Endothelial cell of umbilical vein (primary cell): ENCODE measurements at regions not wholly inside any gene's neighbourhood (a gene's known extent, or its start where the extent isn't known, plus 50 kb on each side); places are given as distances from the start of the nearest gene placed in this dataset.

Experiments used
- BruUV-seq: library from RNA; stranded (reverse); fragments of 400-500 nt; replicated peaks from 2 replicates; lab custom pipeline; 2021; lab: Mats Ljungman, UMichigan
- CTCF ChIA-PET: fragments of 300-600, 350-600 bp; sonication (Branson Sonifier 250); formaldehyde crosslinking; loops from one replicate; lab custom pipeline; 2021; ENCODE audit warnings: antibody characterized with exemption, inconsistent platforms; lab: Charles Lee
- POLR2A ChIA-PET: fragments of 300-600, 350-600 bp; sonication (Branson Sonifier 250); formaldehyde crosslinking; loops from one replicate; lab custom pipeline; 2021; ENCODE audit warnings: antibody characterized with exemption, inconsistent platforms; lab: Charles Lee
- DNase-seq: peaks from one replicate; pipeline ENCODE4 v3.0.0-alpha.2; 2011; ENCODE audit warnings: low read depth, low spot score
- FAIRE-seq: peaks from 2 replicates; lab custom pipeline; 2011; peaks lifted over from hg19 to GRCh38; lab: Jason Lieb, UNC
- H2AFZ ChIP-seq: 2 replicates; pipeline ENCODE4 v1.6.0; 2012; ENCODE audit warnings: low read depth, low read length, control low read depth, inconsistent platforms
- H3K27ac ChIP-seq: 2 replicates; pipeline ENCODE4 v1.5.1; 2011; ENCODE audit warnings: low read depth, mild to moderate bottlenecking, control low read depth, low read length, moderate library complexity; ENCODE audit not compliant: insufficient read depth
- H3K27me3 ChIP-seq, 2 experiments: 2 replicates each; pipeline versions ENCODE4 v1.6.0 to v1.6.1; 2011; ENCODE audit warnings: low read length in 2 of 2, mixed read lengths in 1 of 2; ENCODE audit not compliant: control insufficient read depth in 2 of 2, insufficient read depth in 2 of 2
- H3K36me3 ChIP-seq, 2 experiments: 2 replicates in 1 of 2; 3 replicates in 1 of 2; pipeline ENCODE4 v1.5.1; 2011; ENCODE audit warnings: low read length in 2 of 2, mild to moderate bottlenecking in 1 of 2, moderate library complexity in 1 of 2; ENCODE audit not compliant: control insufficient read depth in 2 of 2, insufficient read depth in 2 of 2; ENCODE audit errors: extremely low read depth in 1 of 2
- H3K4me1 ChIP-seq: 3 replicates; pipeline ENCODE4 v1.5.1; 2011; ENCODE audit warnings: mild to moderate bottlenecking, low read length; ENCODE audit not compliant: control insufficient read depth, insufficient read depth; ENCODE audit errors: extremely low read depth
- H3K4me2 ChIP-seq: 2 replicates; pipeline ENCODE4 v1.6.1; 2011; ENCODE audit warnings: low read length, control low read depth, mixed read lengths; ENCODE audit not compliant: insufficient read depth
- H3K4me3 ChIP-seq, 3 experiments: fragments of 200-600 bp in 1 of 3; sonication (generic), shearing (Covaris generic) in 1 of 3; replicated peaks in 1 of 3; 2 replicates each; pipeline ENCODE4 v1.5.1; 2011 to 2016; ENCODE audit warnings: control low read depth in 3 of 3, low read length in 3 of 3, mild to moderate bottlenecking in 2 of 3, inconsistent platforms in 1 of 3, low read depth in 1 of 3, moderate library complexity in 1 of 3; ENCODE audit not compliant: insufficient read depth in 1 of 3
- H3K79me2 ChIP-seq: 2 replicates; pipeline ENCODE4 v1.6.0; 2012; ENCODE audit warnings: low read length, inconsistent platforms; ENCODE audit not compliant: control insufficient read depth, insufficient read depth
- H3K9ac ChIP-seq: replicated peaks from 2 replicates; pipeline ENCODE3; 2011; ENCODE audit warnings: low read length, control low read depth; ENCODE audit not compliant: insufficient read depth; ENCODE audit errors: extremely low read depth
- H3K9me1 ChIP-seq: replicated peaks from 3 replicates; pipeline ENCODE4 v1.6.0; 2011; ENCODE audit warnings: mild to moderate bottlenecking, low read length; ENCODE audit not compliant: control insufficient read depth, insufficient read depth; ENCODE audit errors: extremely low read depth
- H3K9me3 ChIP-seq: replicated peaks from 2 replicates; pipeline ENCODE4 v1.5.1; 2012; ENCODE audit warnings: low read length, inconsistent platforms; ENCODE audit not compliant: control insufficient read depth, insufficient read depth
- H4K20me1 ChIP-seq: replicated peaks from 2 replicates; pipeline ENCODE3; 2011; ENCODE audit warnings: mild to moderate bottlenecking, low read length; ENCODE audit not compliant: control insufficient read depth, insufficient read depth; ENCODE audit errors: extremely low read depth
- CTCF ChIP-seq, 2 donors: IDR thresholded peaks; 1 replicate in 1 of 2; 2 replicates in 1 of 2; pipeline ENCODE4 v1.5.1; 2011; ENCODE audit warnings: low read length in 2 of 2, mild to moderate bottlenecking in 2 of 2, moderate library complexity in 2 of 2, control low read depth in 1 of 2, inconsistent platforms in 1 of 2, low read depth in 1 of 2; ENCODE audit not compliant: insufficient read depth in 1 of 2; ENCODE audit errors: extremely low read depth in 1 of 2
- EZH2 ChIP-seq: IDR thresholded peaks from 2 replicates; pipeline ENCODE4 v1.6.1; 2012; ENCODE audit warnings: borderline replicate concordance, low read depth, mild to moderate bottlenecking, moderate library complexity, low read length, inconsistent platforms; ENCODE audit not compliant: severe bottlenecking
- FOS ChIP-seq: IDR thresholded peaks from 2 replicates; pipeline ENCODE4 v1.6.1; 2011; ENCODE audit warnings: mild to moderate bottlenecking, low read length, moderate library complexity, borderline replicate concordance; ENCODE audit not compliant: insufficient read depth
- GATA2 ChIP-seq: IDR thresholded peaks from 2 replicates; pipeline ENCODE4 v1.7.0; 2011; ENCODE audit warnings: low read depth, mild to moderate bottlenecking, moderate library complexity, mixed read lengths, low read length; ENCODE audit not compliant: insufficient read length, insufficient read depth
- JUN ChIP-seq: IDR thresholded peaks from 2 replicates; pipeline ENCODE4 v1.6.1; 2011; ENCODE audit warnings: borderline replicate concordance, low read depth; ENCODE audit not compliant: insufficient read length, insufficient read depth
- MAX ChIP-seq: IDR thresholded peaks from 2 replicates; pipeline ENCODE4 v1.6.1; 2011; ENCODE audit not compliant: insufficient read depth, insufficient read length
- MYC ChIP-seq: IDR thresholded peaks from one replicate; pipeline ENCODE4 v1.6.1; 2011; ENCODE audit warnings: mild to moderate bottlenecking, low read depth, low read length
- POLR2A ChIP-seq: IDR thresholded peaks from 2 replicates; pipeline ENCODE4 v1.6.1; 2012; ENCODE audit warnings: low read depth, mild to moderate bottlenecking, control low read depth, low read length
- POLR2AphosphoS5 ChIP-seq: IDR thresholded peaks from 2 replicates; pipeline ENCODE4 v1.6.1; 2012; ENCODE audit warnings: low read depth, mild to moderate bottlenecking, control low read depth, low read length, moderate library complexity; ENCODE audit not compliant: insufficient read depth
- dilution Hi-C: fragments of 300-500 bp; cut with MboI; formaldehyde crosslinking; loops from one replicate; pipeline ENCODE4 v1.15.0; 2019; ENCODE audit warnings: low sequenced_read_pairs; ENCODE audit not compliant: extremely low pct_ligation_motif_present
- intact Hi-C: fragments of 100-400 bp; cut with micrococcal nuclease; formaldehyde crosslinking; loops from one replicate; pipeline ENCODE4 v1.10.0; 2022

GRCh38 chr2:180374502-180375281, 367.6 kb upstream of the CWC22 start:
- no peaks in the 10 kb centered on the region for H3K4me1 ChIP-seq
- intact Hi-C loops (no loop called here), dilution Hi-C loops (no loop called here)
- ChIA-PET POLR2A (no interaction called here), CTCF (interaction anchor here (0.5 to 1.0 kb wide), 2 partner anchors 8 to 143 kb away, joined by 3 read pairs; no protein-coding TSS in a partner anchor)
- no peak for FAIRE-seq
- no peak overlapping the region for H3K4me3 ChIP-seq
- no peak overlapping the region for H3K9ac ChIP-seq
- H3K36me3 ChIP-seq = no peaks in the 10 kb centered on the region
- no peak overlapping the region for H3K27ac ChIP-seq
- no peaks in the 10 kb centered on the region for H3K9me3 ChIP-seq
- no peaks in the 10 kb centered on the region for H3K27me3 ChIP-seq
- TF ChIP-seq POLR2A = no peak
- TF ChIP-seq MAX = no peak
- TF ChIP-seq FOS = no peak
- no peak for TF ChIP-seq GATA2
- TF ChIP-seq MYC = no peak
- no peak for TF ChIP-seq EZH2
- TF ChIP-seq JUN = no peak
- no peak for TF ChIP-seq CTCF (IDR thresholded peaks at IDR 0.05; ENCODE audit: extremely low read depth in 1 of 2, insufficient read depth in 1 of 2, low read depth in 1 of 2, low read length in 2 of 2)
- no peak for TF ChIP-seq POLR2AphosphoS5
- no peaks in the 10 kb centered on the region for H3K9me1 ChIP-seq
- H3K79me2 ChIP-seq = no peaks in the 10 kb centered on the region
- no TSS peak for BruUV-seq
- H3K4me2 ChIP-seq = no peak overlapping the region
- no peak for DNase-seq
- no peak overlapping the region for H2AFZ ChIP-seq
- no peaks in the 10 kb centered on the region for H4K20me1 ChIP-seq
